ENCODE measurements at regions not wholly inside any gene's neighbourhood (a gene's known extent, or its start where the extent isn't known, plus 50 kb on each side); places are given as distances from the start of the nearest gene placed in this dataset.

GRCh38 chr11:94673951-94674491, 94.1 kb upstream of the AMOTL1 start:
- TF ChIP-seq CSDC2 (CRISPR knock-in tag; IDR thresholded peaks at IDR 0.05), result no peak
- TF ChIP-seq PATZ1 (CRISPR knock-in tag; IDR thresholded peaks at IDR 0.05; ENCODE audit: borderline replicate concordance), result no peak

Data from SK-N-SH treated with all-trans-retinoic acid at 6 μM for 48 hours (cell line).